Lung (tissue), 11 donors: ENCODE measurements at regions not wholly inside any gene's neighbourhood (a gene's known extent, or its start where the extent isn't known, plus 50 kb on each side); places are given as distances from the start of the nearest gene placed in this dataset.

Experiments
- ATAC-seq: fragments of 200-7000 bp; cut with Tn5 transposase; one replicate; pipeline ENCODE4 v1.9.1; 2020; ENCODE audit warnings: moderate number of reproducible peaks; ENCODE audit not compliant: insufficient read depth, low FRiP score
- DNase-seq, 3 donors: peaks; one replicate each; pipeline ENCODE4 v3.0.0-alpha.2; 2013 to 2017
- H3K27ac ChIP-seq, 2 donors: one replicate each; pipeline ENCODE4 v1.5.1; 2013; ENCODE audit warnings: mild to moderate bottlenecking in 2 of 2, moderate library complexity in 2 of 2, control low read depth in 1 of 2, inconsistent platforms in 1 of 2, low read depth in 1 of 2, low read length in 1 of 2
- H3K27me3 ChIP-seq, 3 donors: one replicate each; pipeline ENCODE4 v1.5.1; 2013; ENCODE audit warnings: low read length in 2 of 3; ENCODE audit not compliant: control insufficient read depth in 3 of 3, insufficient read depth in 3 of 3
- H3K36me3 ChIP-seq, 4 donors: one replicate each; pipeline ENCODE4 v1.5.1; 2013; ENCODE audit warnings: low read length in 4 of 4, mild to moderate bottlenecking in 1 of 4, moderate library complexity in 1 of 4; ENCODE audit not compliant: control insufficient read depth in 4 of 4, insufficient read depth in 4 of 4
- H3K4me1 ChIP-seq, 5 donors: one replicate each; pipeline ENCODE4 v1.5.1; 2013; ENCODE audit warnings: low read length in 5 of 5, mild to moderate bottlenecking in 2 of 5, moderate library complexity in 1 of 5; ENCODE audit not compliant: control insufficient read depth in 5 of 5, insufficient read depth in 5 of 5
- H3K4me3 ChIP-seq: one replicate; pipeline ENCODE4 v1.5.1; 2013; ENCODE audit warnings: mild to moderate bottlenecking, control low read depth, moderate library complexity
- H3K9ac ChIP-seq, 2 donors: one replicate each; pipeline ENCODE4 v1.5.1; 2013; ENCODE audit warnings: low read length in 2 of 2, control low read depth in 1 of 2; ENCODE audit not compliant: insufficient read depth in 1 of 2
- H3K9me3 ChIP-seq, 4 donors: one replicate each; pipeline ENCODE4 v1.5.1; 2013; ENCODE audit warnings: low read length in 3 of 4, mild to moderate bottlenecking in 1 of 4, moderate library complexity in 1 of 4; ENCODE audit not compliant: control insufficient read depth in 4 of 4, insufficient read depth in 3 of 4
- CTCF ChIP-seq: IDR thresholded peaks from 2 replicates; pipeline ENCODE4 v1.5.1; 2012; ENCODE audit warnings: mild to moderate bottlenecking; ENCODE audit errors: control extremely low read depth, extremely low read depth
- WGBS, 2 donors: extraction: QIAGEN DNeasy Blood & Tissue Kit; methylation state at CpG; one replicate each; pipeline ENCODE4 v1.1.7; 2013; 5-methylcytosine and 5-hydroxymethylcytosine counted together
- donor health status: control.
- donor health status: control.
- donor health status: Bipolar disorder and iron deficiency.
- donor health status: healthy.
- donor health status: DM: yes; HTN: yes; CAD: no.

GRCh38 chr18:1652018-1652417, 747.3 kb downstream of the ADCYAP1 start:
- Histone ChIP-seq H3K9ac (no peak overlapping the region), H3K9me3 (no peaks in the 10 kb centered on the region), H3K36me3 (no peaks in the 10 kb centered on the region), H3K27me3 (peaks cover 0 to 7% (median 0%) of the 10 kb centered on the region in 3 donors), H3K4me3 (no peak overlapping the region), H3K4me1 (peaks cover 0 to 4% (median 0%) of the 10 kb centered on the region in 5 donors), H3K27ac (no peak overlapping the region)
- ATAC-seq (no peak), DNase-seq (no peak)
- TF ChIP-seq CTCF, result no peak
- WGBS, 2 donors, result 56 to 71% methylated on average over 2 of the region's 2 CpGs

GRCh38 chr18:1653873-1654272, 749.2 kb downstream of the ADCYAP1 start:
- Histone ChIP-seq H3K4me1 (peaks cover 0 to 6% (median 0%) of the 10 kb centered on the region in 5 donors), H3K9me3 (no peaks in the 10 kb centered on the region), H3K36me3 (no peaks in the 10 kb centered on the region), H3K9ac (no peak overlapping the region), H3K27ac (no peak overlapping the region), H3K4me3 (no peak overlapping the region), H3K27me3 (peaks cover 0 to 6% (median 0%) of the 10 kb centered on the region in 3 donors)
- peak; percentile 27 for ATAC-seq
- WGBS, 2 donors, result 39 to 55% methylated on average over 4 of the region's 4 CpGs
- DNase-seq, result peak in 1 of 3 donors; percentile 27
- TF ChIP-seq CTCF, result no peak

GRCh38 chr18:1657876-1658275, 753.2 kb downstream of the ADCYAP1 start:
- no peak overlapping the region for H3K27ac ChIP-seq
- WGBS, 2 donors, result 75 to 85% methylated on average over 1 of the region's 1 CpG

More at GRCh38 chr18:1657876-1658275, 753.2 kb downstream of the ADCYAP1 start:
- H3K27me3 ChIP-seq, result peaks cover 0 to 6% (median 0%) of the 10 kb centered on the region in 3 donors
- TF ChIP-seq CTCF, result no peak
- no peaks in the 10 kb centered on the region for H3K9me3 ChIP-seq
- H3K4me1 ChIP-seq, result peaks cover 0 to 6% (median 0%) of the 10 kb centered on the region in 5 donors
- H3K9ac ChIP-seq, result no peak overlapping the region
- peak; percentile 21 to 75 (median 44) for DNase-seq
- no peak for ATAC-seq
- H3K4me3 ChIP-seq, result no peak overlapping the region
- no peaks in the 10 kb centered on the region for H3K36me3 ChIP-seq
